ENCODE measurements at regions not wholly inside any gene's neighbourhood (a gene's known extent, or its start where the extent isn't known, plus 50 kb on each side); places are given as distances from the start of the nearest gene placed in this dataset.

DNA sequence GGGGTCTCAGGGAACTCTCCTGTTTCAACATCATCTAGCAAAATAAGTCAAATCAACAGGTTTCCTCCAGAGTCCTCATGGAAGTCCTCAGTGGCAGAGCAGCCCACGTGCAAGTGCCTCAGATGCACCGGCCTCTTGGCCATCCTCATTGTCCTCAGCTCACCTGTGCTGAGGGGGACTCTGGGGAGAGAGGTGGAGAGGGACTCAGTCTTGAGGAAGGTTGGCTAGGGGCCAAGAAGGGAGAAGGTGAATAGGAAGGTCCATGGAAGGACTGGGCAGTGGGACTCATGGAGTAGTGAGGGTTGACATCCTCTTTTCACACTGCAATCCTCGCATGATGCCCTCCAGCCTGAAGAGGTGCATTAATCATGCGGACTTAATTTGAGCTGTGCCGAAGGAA lies 77.9 kb upstream of the DUSP22 start:
- TF ChIP-seq, protein P1, sequence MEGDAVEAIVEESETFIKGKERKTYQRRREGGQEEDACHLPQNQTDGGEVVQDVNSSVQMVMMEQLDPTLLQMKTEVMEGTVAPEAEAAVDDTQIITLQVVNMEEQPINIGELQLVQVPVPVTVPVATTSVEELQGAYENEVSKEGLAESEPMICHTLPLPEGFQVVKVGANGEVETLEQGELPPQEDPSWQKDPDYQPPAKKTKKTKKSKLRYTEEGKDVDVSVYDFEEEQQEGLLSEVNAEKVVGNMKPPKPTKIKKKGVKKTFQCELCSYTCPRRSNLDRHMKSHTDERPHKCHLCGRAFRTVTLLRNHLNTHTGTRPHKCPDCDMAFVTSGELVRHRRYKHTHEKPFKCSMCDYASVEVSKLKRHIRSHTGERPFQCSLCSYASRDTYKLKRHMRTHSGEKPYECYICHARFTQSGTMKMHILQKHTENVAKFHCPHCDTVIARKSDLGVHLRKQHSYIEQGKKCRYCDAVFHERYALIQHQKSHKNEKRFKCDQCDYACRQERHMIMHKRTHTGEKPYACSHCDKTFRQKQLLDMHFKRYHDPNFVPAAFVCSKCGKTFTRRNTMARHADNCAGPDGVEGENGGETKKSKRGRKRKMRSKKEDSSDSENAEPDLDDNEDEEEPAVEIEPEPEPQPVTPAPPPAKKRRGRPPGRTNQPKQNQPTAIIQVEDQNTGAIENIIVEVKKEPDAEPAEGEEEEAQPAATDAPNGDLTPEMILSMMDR (IDR thresholded peaks at IDR 0.05), result no peak
- TF ChIP-seq POLR2A (IDR thresholded peaks at IDR 0.05), result no peak
